ENCODE measurements at regions not wholly inside any gene's neighbourhood (a gene's known extent, or its start where the extent isn't known, plus 50 kb on each side); places are given as distances from the start of the nearest gene placed in this dataset.
"Not testable (repeated sequence)": the region's sequence is repeated elsewhere in the genome, so short reads cannot be mapped to it uniquely, and the experiment has no call there.

- peaks cover 0 to 5% (median 2%) of the 10 kb centered on the region in 3 donors for H3K9me3 Mint-ChIP-seq
- no peak overlapping the region for H3K4me3 Mint-ChIP-seq
- H3K4me1 Mint-ChIP-seq = no peaks in the 10 kb centered on the region
- no peaks in the 10 kb centered on the region for H3K27me3 Mint-ChIP-seq
- H3K36me3 Mint-ChIP-seq = peaks cover 9% of the 10 kb centered on the region
- H3K27ac Mint-ChIP-seq = no peak overlapping the region
These were observed 348.0 kb downstream of the TYW1 start for GRCh38 chr7:67344481-67345193.

DNA sequence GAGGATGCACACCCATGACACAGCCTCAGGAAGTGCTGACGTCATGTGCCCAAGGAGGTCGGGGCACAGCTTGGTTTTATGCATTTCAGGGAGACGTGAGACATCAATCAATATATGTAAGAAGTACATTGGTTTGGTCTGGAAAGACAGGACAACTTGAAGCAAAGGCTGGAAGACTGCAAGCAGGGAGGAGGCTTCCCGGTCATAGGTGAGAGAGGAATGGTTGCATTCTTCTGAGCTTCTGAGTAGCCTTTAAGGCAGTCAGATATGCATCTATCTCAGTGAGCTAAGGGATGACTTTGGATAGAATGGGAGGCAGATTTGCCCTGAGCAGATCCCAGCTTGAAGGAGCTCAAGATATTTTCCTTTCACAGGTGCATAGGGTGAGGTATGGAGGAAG lies 349.5 kb downstream of the TYW1 start:
- H3K27me3 Mint-ChIP-seq = no peaks in the 10 kb centered on the region
- H3K4me3 Mint-ChIP-seq = no peak overlapping the region
- H3K36me3 Mint-ChIP-seq = peaks cover 9% of the 10 kb centered on the region
- no peak overlapping the region for H3K27ac Mint-ChIP-seq
- H3K4me1 Mint-ChIP-seq = no peaks in the 10 kb centered on the region
- peaks cover 0 to 5% (median 2%) of the 10 kb centered on the region in 3 donors for H3K9me3 Mint-ChIP-seq

DNA sequence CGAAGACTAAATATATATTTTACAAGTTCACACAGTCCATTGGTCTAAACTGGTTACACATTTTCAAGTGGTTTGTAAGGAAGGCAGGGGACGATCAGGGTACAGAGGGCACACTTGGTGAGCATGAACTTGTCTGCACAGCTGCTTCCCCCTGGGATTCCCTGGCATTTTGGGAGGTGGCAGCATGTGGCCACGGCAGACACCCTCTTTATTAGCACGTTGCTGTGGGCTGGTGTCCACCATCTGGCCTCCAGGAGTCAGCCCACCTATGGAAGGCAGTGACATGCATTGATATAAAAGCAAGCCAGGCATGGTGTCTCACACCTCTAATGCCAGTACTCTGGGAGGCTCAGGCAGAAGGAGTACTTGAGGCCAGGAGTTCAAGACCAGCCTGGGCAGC lies 350.2 kb downstream of the TYW1 start:
- no peak overlapping the region for H3K4me3 Mint-ChIP-seq
- H3K4me1 Mint-ChIP-seq = no peaks in the 10 kb centered on the region
- H3K9me3 Mint-ChIP-seq = peaks cover 0 to 5% (median 2%) of the 10 kb centered on the region in 3 donors
- H3K27me3 Mint-ChIP-seq = no peaks in the 10 kb centered on the region
- H3K36me3 Mint-ChIP-seq = peaks cover 12% of the 10 kb centered on the region
- no peak overlapping the region for H3K27ac Mint-ChIP-seq

GRCh38 chr7:67348171-67348570 lies 351.5 kb downstream of the TYW1 start:
- Mint-ChIP-seq H3K27me3 (no peaks in the 10 kb centered on the region), H3K36me3 (peaks cover 9% of the 10 kb centered on the region), H3K27ac (no peak overlapping the region), H3K4me3 (no peak overlapping the region), H3K9me3 (peaks cover 0 to 5% (median 2%) of the 10 kb centered on the region in 3 donors), H3K4me1 (no peaks in the 10 kb centered on the region)

- H3K9me3 Mint-ChIP-seq, H3K4me3 Mint-ChIP-seq, H3K4me1 Mint-ChIP-seq, H3K36me3 Mint-ChIP-seq, H3K27ac Mint-ChIP-seq, H3K27me3 Mint-ChIP-seq: not testable (repeated sequence)
These were observed 361.0 kb downstream of the TYW1 start for GRCh38 chr7:67357653-67358052.

- not testable (repeated sequence) for H3K4me3 Mint-ChIP-seq, H3K4me1 Mint-ChIP-seq
These were observed 361.7 kb downstream of the TYW1 start for GRCh38 chr7:67358316-67358715.

GRCh38 chr7:67358738-67359137 lies 362.1 kb downstream of the TYW1 start:
- not testable (repeated sequence) for H3K27me3 Mint-ChIP-seq

More at GRCh38 chr7:67358316-67358715, 361.7 kb downstream of the TYW1 start:
- H3K9me3 Mint-ChIP-seq, H3K27me3 Mint-ChIP-seq, H3K27ac Mint-ChIP-seq, H3K36me3 Mint-ChIP-seq: not testable (repeated sequence)

GRCh38 chr7:67359900-67360299 lies 363.3 kb downstream of the TYW1 start:
- Mint-ChIP-seq H3K4me1 (peaks cover 0 to 2% (median 0%) of the 10 kb centered on the region in 3 donors), H3K36me3 (peaks cover 3% of the 10 kb centered on the region), H3K27ac (no peak overlapping the region), H3K9me3 (peaks cover 0 to 9% (median 0%) of the 10 kb centered on the region in 3 donors), H3K4me3 (no peak overlapping the region), H3K27me3 (no peaks in the 10 kb centered on the region)

More at GRCh38 chr7:67358738-67359137, 362.1 kb downstream of the TYW1 start:
- not testable (repeated sequence) for H3K36me3 Mint-ChIP-seq, H3K4me1 Mint-ChIP-seq, H3K27ac Mint-ChIP-seq, H3K9me3 Mint-ChIP-seq, H3K4me3 Mint-ChIP-seq

GRCh38 chr7:67361150-67361549 lies 364.5 kb downstream of the TYW1 start:
- H3K9me3 Mint-ChIP-seq = peaks cover 0 to 7% (median 0%) of the 10 kb centered on the region in 3 donors
- peak overlapping the region in 1 of 3 donors; percentile 51 for H3K27ac Mint-ChIP-seq
- peaks cover 0 to 2% (median 0%) of the 10 kb centered on the region in 3 donors for H3K4me1 Mint-ChIP-seq
- H3K27me3 Mint-ChIP-seq = no peaks in the 10 kb centered on the region
- H3K36me3 Mint-ChIP-seq = peaks cover 3% of the 10 kb centered on the region
- no peak overlapping the region for H3K4me3 Mint-ChIP-seq

- no peaks in the 10 kb centered on the region for H3K27me3 Mint-ChIP-seq
- H3K9me3 Mint-ChIP-seq = peaks cover 0 to 11% (median 6%) of the 10 kb centered on the region in 3 donors
- H3K4me1 Mint-ChIP-seq = peaks cover 0 to 2% (median 0%) of the 10 kb centered on the region in 3 donors
- H3K4me3 Mint-ChIP-seq = no peak overlapping the region
- peaks cover 3% of the 10 kb centered on the region for H3K36me3 Mint-ChIP-seq
- no peak overlapping the region for H3K27ac Mint-ChIP-seq
These were observed 367.9 kb downstream of the TYW1 start for GRCh38 chr7:67364441-67365017.

DNA sequence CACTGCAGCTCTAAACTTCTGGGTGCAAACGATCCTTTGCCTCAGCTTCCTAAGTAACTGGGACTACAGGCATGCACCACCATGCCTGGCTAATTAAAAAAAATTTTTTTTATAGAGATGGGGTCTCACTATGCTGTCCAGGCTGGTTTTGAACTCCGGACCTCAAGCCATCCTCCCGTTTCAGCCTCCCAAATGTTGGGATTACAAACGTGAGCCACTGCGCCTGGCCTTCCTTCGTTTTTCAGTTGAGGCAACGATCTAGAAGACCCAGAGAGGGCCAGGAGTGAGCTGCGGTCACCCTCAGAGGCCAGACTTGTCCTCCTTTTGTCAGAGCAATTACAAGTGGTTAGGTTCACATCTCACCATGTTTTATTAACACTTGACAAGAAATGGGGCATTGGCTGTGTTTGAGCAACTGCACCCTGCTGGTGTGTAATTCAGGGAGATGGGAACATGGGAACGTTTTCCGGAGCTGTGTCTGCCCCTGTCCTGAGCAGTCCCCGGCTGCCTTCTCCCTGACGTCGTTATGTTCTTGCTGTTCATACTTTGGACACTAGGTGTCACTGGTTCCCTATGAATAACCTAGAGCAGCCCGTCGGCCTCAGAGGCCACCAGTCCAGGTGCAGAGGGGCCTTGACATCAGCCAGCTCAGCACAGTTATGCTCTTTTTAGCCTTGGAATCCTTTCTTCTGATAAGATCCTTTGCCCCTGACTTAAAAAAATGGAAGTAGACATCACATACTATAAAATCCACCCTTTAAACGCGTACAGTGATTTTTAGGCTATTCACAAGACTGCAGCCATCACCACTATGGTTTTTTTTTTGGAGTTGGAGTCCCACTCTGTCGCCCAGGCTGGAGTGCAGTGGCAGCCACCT lies 375.0 kb downstream of the TYW1 start:
- H3K27ac Mint-ChIP-seq = no peak overlapping the region

DNA sequence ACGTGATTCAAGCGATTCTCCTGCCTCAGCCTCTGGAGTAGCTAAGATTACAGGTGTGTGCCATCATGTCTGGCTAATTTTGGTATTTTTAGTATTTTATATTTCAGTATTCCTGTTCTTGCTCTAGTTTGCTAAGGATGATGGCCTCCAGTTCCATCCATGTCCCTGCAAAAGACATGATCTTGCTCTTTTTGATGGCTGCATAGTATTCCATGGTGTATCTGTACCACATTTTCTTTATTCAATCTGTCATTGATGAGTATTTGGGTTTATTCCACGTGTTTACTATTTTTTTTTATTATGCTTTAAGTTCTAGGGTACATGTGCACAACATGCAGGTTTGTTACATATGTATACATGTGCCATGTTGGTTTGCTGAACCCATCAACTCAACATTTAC lies 376.8 kb downstream of the TYW1 start:
- not testable (repeated sequence) for H3K27me3 Mint-ChIP-seq, H3K27ac Mint-ChIP-seq, H3K4me1 Mint-ChIP-seq, H3K36me3 Mint-ChIP-seq, H3K4me3 Mint-ChIP-seq, H3K9me3 Mint-ChIP-seq

More for the DNA sequence above, 375.0 kb downstream of the TYW1 start:
- H3K27me3 Mint-ChIP-seq = peaks cover 6% of the 10 kb centered on the region
- no peaks in the 10 kb centered on the region for H3K36me3 Mint-ChIP-seq
- no peak overlapping the region for H3K4me3 Mint-ChIP-seq
- H3K4me1 Mint-ChIP-seq = peaks cover 0 to 4% (median 0%) of the 10 kb centered on the region in 3 donors
- peaks cover 2 to 15% (median 9%) of the 10 kb centered on the region in 3 donors for H3K9me3 Mint-ChIP-seq

DNA sequence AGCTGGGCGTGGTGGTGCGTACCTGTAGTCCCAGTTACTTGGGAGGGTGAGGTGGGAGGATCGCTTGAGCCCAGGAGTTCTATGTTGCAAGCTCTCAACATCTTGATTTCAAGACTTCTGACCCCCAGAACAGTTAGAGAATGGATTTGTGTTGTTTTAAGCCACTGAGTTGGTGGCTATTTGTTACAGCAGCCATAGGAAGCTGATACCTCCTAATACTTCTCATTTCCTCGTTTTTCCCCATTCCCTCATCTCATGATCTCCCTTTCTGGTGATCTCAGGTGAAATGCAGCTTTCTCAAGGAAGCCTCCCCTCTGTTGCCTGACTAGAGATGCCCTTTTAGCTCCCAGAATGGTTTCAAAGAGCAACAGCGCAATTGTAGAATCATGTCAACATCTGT lies 378.8 kb downstream of the TYW1 start:
- H3K27ac Mint-ChIP-seq = no peak overlapping the region

GRCh38 chr7:67377939-67378862 lies 381.6 kb downstream of the TYW1 start:
- Mint-ChIP-seq H3K27ac (no peak overlapping the region), H3K4me1 (no peaks in the 10 kb centered on the region), H3K36me3 (no peaks in the 10 kb centered on the region), H3K27me3 (peaks cover 3% of the 10 kb centered on the region), H3K9me3 (peaks cover 2 to 9% (median 3%) of the 10 kb centered on the region in 3 donors), H3K4me3 (no peak overlapping the region)

More for the DNA sequence above, 378.8 kb downstream of the TYW1 start:
- Mint-ChIP-seq H3K36me3 (no peaks in the 10 kb centered on the region), H3K4me3 (no peak overlapping the region), H3K27me3 (peaks cover 6% of the 10 kb centered on the region), H3K9me3 (peaks cover 2 to 9% (median 3%) of the 10 kb centered on the region in 3 donors), H3K4me1 (peaks cover 0 to 4% (median 0%) of the 10 kb centered on the region in 3 donors)

All from IgD-negative memory B cell (primary cell).